ENCODE measurements at regions not wholly inside any gene's neighbourhood (a gene's known extent, or its start where the extent isn't known, plus 50 kb on each side); places are given as distances from the start of the nearest gene placed in this dataset.

GRCh38 chr2:150125708-150126107 is 361.8 kb downstream of the RND3 start:
- peak; percentile 48 for TF ChIP-seq CTCF (conservative IDR thresholded peaks at IDR 0.05; ENCODE audit: low read depth, low read length)
- peak; percentile 78 for DNase-seq (ENCODE audit: low read depth)

GRCh38 chr2:150125188-150125587 is 362.3 kb downstream of the RND3 start:
- TF ChIP-seq CTCF (conservative IDR thresholded peaks at IDR 0.05; ENCODE audit: low read depth, low read length): no peak
- no peak overlapping the region for H3K4me3 ChIP-seq (ENCODE audit: low read depth, low read length)
- DNase-seq (ENCODE audit: low read depth): peak; percentile 30

More at GRCh38 chr2:150125708-150126107, 361.8 kb downstream of the RND3 start:
- no peak overlapping the region for H3K4me3 ChIP-seq (ENCODE audit: low read depth, low read length)

GRCh38 chr2:150124739-150125138 is 362.7 kb downstream of the RND3 start:
- H3K4me3 ChIP-seq (ENCODE audit: low read depth, low read length): no peak overlapping the region
- no peak for TF ChIP-seq CTCF (conservative IDR thresholded peaks at IDR 0.05; ENCODE audit: low read depth, low read length)
- no peak for DNase-seq (ENCODE audit: low read depth)

GRCh38 chr2:150122871-150123613 is 364.4 kb downstream of the RND3 start:
- TF ChIP-seq CTCF (conservative IDR thresholded peaks at IDR 0.05; ENCODE audit: low read depth, low read length): no peak
- peak; percentile 87 for DNase-seq (ENCODE audit: low read depth)
- no peak overlapping the region for H3K4me3 ChIP-seq (ENCODE audit: low read depth, low read length)

- TF ChIP-seq CTCF (conservative IDR thresholded peaks at IDR 0.05; ENCODE audit: low read depth, low read length): no peak
- no peak for DNase-seq (ENCODE audit: low read depth)
- H3K4me3 ChIP-seq (ENCODE audit: low read depth, low read length): no peak overlapping the region
Observed at GRCh38 chr2:150122156-150122555, 365.3 kb downstream of the RND3 start.

GRCh38 chr2:150120326-150120955 is 367.0 kb downstream of the RND3 start:
- peak; percentile 24 for DNase-seq (ENCODE audit: low read depth)
- H3K4me3 ChIP-seq (ENCODE audit: low read depth, low read length): peak overlapping the region; percentile 24

More at GRCh38 chr2:150120326-150120955, 367.0 kb downstream of the RND3 start:
- TF ChIP-seq CTCF (conservative IDR thresholded peaks at IDR 0.05; ENCODE audit: low read depth, low read length): no peak
